WTC11 (cell line): ENCODE measurements at regions not wholly inside any gene's neighbourhood (a gene's known extent, or its start where the extent isn't known, plus 50 kb on each side); places are given as distances from the start of the nearest gene placed in this dataset.

Experiments used
- ATAC-seq: fragments of 200-7000 bp; cut with Tn5 transposase; 2 replicates; pipeline ENCODE4 v1.10.0; 2021; ENCODE audit warnings: mild to moderate bottlenecking, moderate library complexity
- CTCF ChIA-PET: fragments of 300-600 bp; sonication (Branson Sonifier 250); formaldehyde crosslinking; loops from one replicate; lab custom pipeline; 2021; ENCODE audit warnings: antibody characterized with exemption; lab: Charles Lee
- POLR2A ChIA-PET: fragments of 350-600 bp; sonication (Branson Sonifier 250); formaldehyde crosslinking; loops from one replicate; lab custom pipeline; 2021; ENCODE audit warnings: antibody characterized with exemption; lab: Charles Lee
- DNase-seq: peaks from one replicate; pipeline ENCODE4 v3.0.0; 2021; ENCODE audit warnings: low spot score
- H3K27ac Mint-ChIP-seq: 2 replicates; pipeline ENCODE4 v1.8.0; 2021; ENCODE audit warnings: mixed read lengths
- H3K27me3 Mint-ChIP-seq: 2 replicates; pipeline ENCODE4 v1.8.0; 2021; ENCODE audit warnings: low read depth, mild to moderate bottlenecking, moderate library complexity, mixed read lengths
- H3K36me3 Mint-ChIP-seq: 2 replicates; pipeline ENCODE4 v1.8.0; 2021; ENCODE audit warnings: mixed read lengths
- H3K4me1 Mint-ChIP-seq: 2 replicates; pipeline ENCODE4 v1.8.0; 2022; ENCODE audit warnings: mixed read lengths
- H3K4me3 Mint-ChIP-seq: 2 replicates; pipeline ENCODE4 v1.8.0; 2021; ENCODE audit warnings: mild to moderate bottlenecking, moderate library complexity, mixed read lengths
- H3K9me3 Mint-ChIP-seq: 2 replicates; pipeline ENCODE4 v1.8.0; 2021; ENCODE audit warnings: mixed read lengths
- ATF1 ChIP-seq: sonication (generic); formaldehyde crosslinking; IDR thresholded peaks from 2 replicates; pipeline ENCODE4 v1.8.1; 2023; ENCODE audit warnings: mild to moderate bottlenecking, moderate library complexity, missing genetic modification reagents
- ATF3 ChIP-seq: sonication (generic); formaldehyde crosslinking; conservative IDR thresholded peaks from 2 replicates; pipeline ENCODE4 v1.8.1; 2022; ENCODE audit warnings: mild to moderate bottlenecking, missing genetic modification reagents
- CBFB ChIP-seq: sonication (generic); formaldehyde crosslinking; IDR thresholded peaks from 2 replicates; pipeline ENCODE4 v1.8.1; 2022; ENCODE audit warnings: mild to moderate bottlenecking, low read depth, missing genetic modification reagents
- CTCF ChIP-seq: fragments of 200-600 bp; IDR thresholded peaks from 2 replicates; pipeline ENCODE4 v1.8.0; 2022; ENCODE audit warnings: antibody characterized with exemption
- E2F1 ChIP-seq: sonication (generic); formaldehyde crosslinking; IDR thresholded peaks from 2 replicates; pipeline ENCODE4 v1.8.0; 2022; ENCODE audit warnings: mild to moderate bottlenecking, missing genetic modification reagents
- E2F5 ChIP-seq: sonication (generic); formaldehyde crosslinking; IDR thresholded peaks from 2 replicates; pipeline ENCODE4 v1.8.1; 2022; ENCODE audit warnings: mild to moderate bottlenecking, moderate library complexity, missing genetic modification reagents
- FOXJ3 ChIP-seq: sonication (generic); formaldehyde crosslinking; IDR thresholded peaks from 2 replicates; pipeline ENCODE4 v1.9.0; 2021; ENCODE audit warnings: missing genetic modification reagents, mild to moderate bottlenecking, borderline replicate concordance
- FOXK1 ChIP-seq: sonication (generic); formaldehyde crosslinking; IDR thresholded peaks from 2 replicates; pipeline ENCODE4 v1.8.0; 2022; ENCODE audit warnings: mild to moderate bottlenecking, moderate library complexity, missing genetic modification reagents
- FOXP1 ChIP-seq: sonication (generic); formaldehyde crosslinking; IDR thresholded peaks from 2 replicates; pipeline ENCODE4 v1.8.0; 2022; ENCODE audit warnings: missing genetic modification reagents, mild to moderate bottlenecking, moderate library complexity, borderline replicate concordance
- FOXP4 ChIP-seq: sonication (generic); formaldehyde crosslinking; IDR thresholded peaks from 2 replicates; pipeline ENCODE4 v1.8.0; 2022; ENCODE audit warnings: mild to moderate bottlenecking, missing genetic modification reagents
- HMGXB4 ChIP-seq: sonication (generic); formaldehyde crosslinking; IDR thresholded peaks from 2 replicates; pipeline ENCODE4 v1.8.1; 2023; ENCODE audit warnings: mild to moderate bottlenecking, moderate library complexity, missing genetic modification reagents
- KAT7 ChIP-seq: sonication (generic); formaldehyde crosslinking; IDR thresholded peaks from 2 replicates; pipeline ENCODE4 v1.8.1; 2023; ENCODE audit warnings: missing genetic modification reagents, mild to moderate bottlenecking, borderline replicate concordance
- PRDM15 ChIP-seq: sonication (generic); formaldehyde crosslinking; IDR thresholded peaks from 2 replicates; pipeline ENCODE4 v1.8.0; 2022; ENCODE audit warnings: missing genetic modification reagents
- PRRX2 ChIP-seq: fragments of 250-450 bp; sonication (Bioruptor Pico); IDR thresholded peaks from 2 replicates; pipeline ENCODE4 v1.8.0; 2021; ENCODE audit warnings: mild to moderate bottlenecking
- RORB ChIP-seq: fragments of 250-450 bp; sonication (Bioruptor Pico); IDR thresholded peaks from 2 replicates; pipeline ENCODE4 v1.9.0; 2021; ENCODE audit warnings: mild to moderate bottlenecking
- SOX15 ChIP-seq: fragments of 250-450 bp; sonication (Bioruptor Pico); IDR thresholded peaks from 2 replicates; pipeline ENCODE4 v1.9.0; 2021; ENCODE audit warnings: mild to moderate bottlenecking
- TEAD4 ChIP-seq: sonication (generic); formaldehyde crosslinking; IDR thresholded peaks from 2 replicates; pipeline ENCODE4 v1.8.0; 2022; ENCODE audit warnings: mild to moderate bottlenecking, missing genetic modification reagents
- ZNF396 ChIP-seq: fragments of 250-450 bp; sonication (Bioruptor Pico); IDR thresholded peaks from 2 replicates; pipeline ENCODE4 v1.8.0; 2021; ENCODE audit warnings: mild to moderate bottlenecking, moderate library complexity, borderline replicate concordance
- ZNF423 ChIP-seq: fragments of 250-450 bp; sonication (Bioruptor Pico); IDR thresholded peaks from 2 replicates; pipeline ENCODE4 v2.1.2; 2022; ENCODE audit warnings: mild to moderate bottlenecking, moderate library complexity
- ZNF512 ChIP-seq: sonication (generic); formaldehyde crosslinking; IDR thresholded peaks from 2 replicates; pipeline ENCODE4 v1.8.1; 2022; ENCODE audit warnings: missing genetic modification reagents, borderline replicate concordance
- ZNF671 ChIP-seq: fragments of 250-450 bp; sonication (Bioruptor Pico); IDR thresholded peaks from 2 replicates; pipeline ENCODE4 v1.8.0; 2021; ENCODE audit warnings: mild to moderate bottlenecking

GRCh38 chr2:208549546-208550158, 143.1 kb downstream of the PTH2R start (continued):
- no peak for TF ChIP-seq FOXP4 (CRISPR knock-in tag)

- DNase-seq (no peak), ATAC-seq (no peak)
- Mint-ChIP-seq H3K27me3 (no peaks in the 10 kb centered on the region; the same call in 1 of the 2 replicates), H3K4me3 (no peak overlapping the region), H3K9me3 (peaks cover 11% of the 10 kb centered on the region), H3K27ac (no peak overlapping the region), H3K36me3 (no peaks in the 10 kb centered on the region), H3K4me1 (peaks cover 7% of the 10 kb centered on the region)
- ChIA-PET CTCF (no interaction called here), POLR2A (no interaction called here)
- TF ChIP-seq PRDM15 (CRISPR knock-in tag) (no peak), ZNF671 (CRISPR knock-in tag) (no peak), E2F1 (no peak), TEAD4 (no peak), CBFB (CRISPR knock-in tag) (no peak), KAT7 (CRISPR knock-in tag) (no peak), FOXJ3 (CRISPR knock-in tag) (no peak), ZNF423 (no peak), FOXK1 (CRISPR knock-in tag) (no peak), SOX15 (CRISPR knock-in tag) (no peak), PRRX2 (CRISPR knock-in tag) (no peak), RORB (CRISPR knock-in tag) (no peak), FOXP1 (CRISPR knock-in tag) (no peak), HMGXB4 (CRISPR knock-in tag) (no peak), E2F5 (CRISPR knock-in tag) (no peak), ZNF512 (CRISPR knock-in tag) (no peak), ATF3 (CRISPR knock-in tag) (no peak), CTCF (no peak), ATF1 (no peak), ZNF396 (CRISPR knock-in tag) (no peak)
Observed at GRCh38 chr2:208552943-208553342, 146.4 kb downstream of the PTH2R start.
